ENCODE measurements at regions not wholly inside any gene's neighbourhood (a gene's known extent, or its start where the extent isn't known, plus 50 kb on each side); places are given as distances from the start of the nearest gene placed in this dataset.

DNA sequence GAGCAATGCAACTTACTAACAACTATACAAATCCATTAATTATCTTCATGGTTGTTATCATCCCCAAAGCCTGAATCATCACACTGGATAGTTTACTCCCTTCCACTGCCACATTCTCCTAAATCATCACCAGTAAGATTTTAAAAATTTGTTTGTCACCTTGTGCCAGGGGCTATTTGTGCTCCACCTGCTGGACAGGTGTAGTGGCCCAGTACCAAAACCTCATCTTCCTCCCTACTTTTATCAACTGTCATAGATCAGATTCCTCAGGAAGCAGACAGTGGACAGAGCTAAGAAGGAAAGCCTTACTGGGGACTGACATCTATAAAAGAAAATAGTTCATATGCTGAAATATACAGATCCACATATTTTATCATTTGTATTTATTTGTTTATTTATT, 280.4 kb downstream of the CDH11 start:
- H4K20me1 ChIP-seq (ENCODE audit: control insufficient read depth, extremely low read depth, insufficient read depth, low read length): no peaks in the 10 kb centered on the region
- H3K36me3 ChIP-seq (ENCODE audit: control insufficient read depth in 2 of 2, extremely low read depth in 1 of 2, insufficient read depth in 2 of 2, low read length in 2 of 2): no peaks in the 10 kb centered on the region
- no peak for FAIRE-seq
- H3K4me1 ChIP-seq (ENCODE audit: control insufficient read depth, extremely low read depth, insufficient read depth, low read length): no peaks in the 10 kb centered on the region
- DNase-seq (ENCODE audit: low read depth, low spot score): no peak
- H3K9me3 ChIP-seq (ENCODE audit: control insufficient read depth, low read depth, low read length): no peaks in the 10 kb centered on the region
- no peak overlapping the region for H3K4me2 ChIP-seq (ENCODE audit: control insufficient read depth, extremely low read depth, insufficient read depth, low read depth, low read length)
- no peak overlapping the region for H3K27ac ChIP-seq (ENCODE audit: control insufficient read depth, insufficient read depth, low read length)
- H3K79me2 ChIP-seq (ENCODE audit: control insufficient read depth, insufficient read depth, low read length): no peaks in the 10 kb centered on the region
- dilution Hi-C loops (cut with MboI; ENCODE audit: extremely low pct_ligation_motif_present, low sequenced_read_pairs): no loop called here
- TF ChIP-seq, protein P1, sequence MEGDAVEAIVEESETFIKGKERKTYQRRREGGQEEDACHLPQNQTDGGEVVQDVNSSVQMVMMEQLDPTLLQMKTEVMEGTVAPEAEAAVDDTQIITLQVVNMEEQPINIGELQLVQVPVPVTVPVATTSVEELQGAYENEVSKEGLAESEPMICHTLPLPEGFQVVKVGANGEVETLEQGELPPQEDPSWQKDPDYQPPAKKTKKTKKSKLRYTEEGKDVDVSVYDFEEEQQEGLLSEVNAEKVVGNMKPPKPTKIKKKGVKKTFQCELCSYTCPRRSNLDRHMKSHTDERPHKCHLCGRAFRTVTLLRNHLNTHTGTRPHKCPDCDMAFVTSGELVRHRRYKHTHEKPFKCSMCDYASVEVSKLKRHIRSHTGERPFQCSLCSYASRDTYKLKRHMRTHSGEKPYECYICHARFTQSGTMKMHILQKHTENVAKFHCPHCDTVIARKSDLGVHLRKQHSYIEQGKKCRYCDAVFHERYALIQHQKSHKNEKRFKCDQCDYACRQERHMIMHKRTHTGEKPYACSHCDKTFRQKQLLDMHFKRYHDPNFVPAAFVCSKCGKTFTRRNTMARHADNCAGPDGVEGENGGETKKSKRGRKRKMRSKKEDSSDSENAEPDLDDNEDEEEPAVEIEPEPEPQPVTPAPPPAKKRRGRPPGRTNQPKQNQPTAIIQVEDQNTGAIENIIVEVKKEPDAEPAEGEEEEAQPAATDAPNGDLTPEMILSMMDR (optimal IDR thresholded peaks at IDR 0.05 in 1 of 3, IDR thresholded peaks at IDR 0.05 in 1 of 3, conservative IDR thresholded peaks at IDR 0.05 in 1 of 3; ENCODE audit: extremely low read depth in 1 of 3, insufficient read depth in 2 of 3, low read length in 3 of 3): no peak
- TF ChIP-seq EZH2 (IDR thresholded peaks at IDR 0.05; ENCODE audit: low read length): no peak
- H3K9me1 ChIP-seq (ENCODE audit: control insufficient read depth, extremely low read depth, insufficient read depth, low read length): no peaks in the 10 kb centered on the region
- H3K9ac ChIP-seq (ENCODE audit: control insufficient read depth, extremely low read depth, insufficient read depth, low read length): no peak overlapping the region
- no peak overlapping the region for H3K4me3 ChIP-seq (ENCODE audit: control insufficient read depth in 2 of 3, extremely low read depth in 1 of 3, insufficient read depth in 2 of 3, low read depth in 1 of 3, low read length in 3 of 3)
- H3K27me3 ChIP-seq (ENCODE audit: control insufficient read depth, extremely low read depth, insufficient read depth, low read length): no peaks in the 10 kb centered on the region
- H2AFZ ChIP-seq (ENCODE audit: control insufficient read depth, low read length): no peak overlapping the region

DNA sequence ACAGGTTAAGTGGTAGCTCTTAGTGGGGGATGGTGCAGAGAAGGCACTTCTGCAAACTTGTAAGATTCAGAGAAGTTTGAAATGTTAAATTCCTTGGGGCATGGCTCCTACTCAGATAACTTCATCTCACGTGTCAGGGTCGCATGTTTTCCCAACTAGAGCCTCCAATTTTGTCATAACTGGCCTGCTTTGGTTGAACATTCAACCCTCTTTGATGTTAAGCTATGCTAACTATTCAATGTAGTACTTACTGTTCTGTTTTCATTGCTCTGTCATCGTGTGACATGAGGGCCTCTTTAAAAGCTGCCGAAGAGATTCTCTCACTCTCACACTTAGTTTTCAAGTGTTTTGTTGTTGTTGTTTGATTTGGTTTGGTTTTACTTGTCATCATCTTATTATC, 280.8 kb downstream of the CDH11 start:
- FAIRE-seq: no peak
- dilution Hi-C loops (cut with MboI; ENCODE audit: extremely low pct_ligation_motif_present, low sequenced_read_pairs): no loop called here
- Histone ChIP-seq H3K79me2 (ENCODE audit: control insufficient read depth, insufficient read depth, low read length) (no peaks in the 10 kb centered on the region), H3K4me3 (ENCODE audit: control insufficient read depth in 2 of 3, extremely low read depth in 1 of 3, insufficient read depth in 2 of 3, low read depth in 1 of 3, low read length in 3 of 3) (no peak overlapping the region), H3K27ac (ENCODE audit: control insufficient read depth, insufficient read depth, low read length) (no peak overlapping the region), H2AFZ (ENCODE audit: control insufficient read depth, low read length) (no peak overlapping the region), H3K36me3 (ENCODE audit: control insufficient read depth in 2 of 2, extremely low read depth in 1 of 2, insufficient read depth in 2 of 2, low read length in 2 of 2) (no peaks in the 10 kb centered on the region), H3K9me3 (ENCODE audit: control insufficient read depth, low read depth, low read length) (no peaks in the 10 kb centered on the region), H3K4me2 (ENCODE audit: control insufficient read depth, extremely low read depth, insufficient read depth, low read depth, low read length) (no peak overlapping the region), H3K9ac (ENCODE audit: control insufficient read depth, extremely low read depth, insufficient read depth, low read length) (no peak overlapping the region), H4K20me1 (ENCODE audit: control insufficient read depth, extremely low read depth, insufficient read depth, low read length) (no peaks in the 10 kb centered on the region), H3K4me1 (ENCODE audit: control insufficient read depth, extremely low read depth, insufficient read depth, low read length) (no peaks in the 10 kb centered on the region), H3K9me1 (ENCODE audit: control insufficient read depth, extremely low read depth, insufficient read depth, low read length) (no peaks in the 10 kb centered on the region), H3K27me3 (ENCODE audit: control insufficient read depth, extremely low read depth, insufficient read depth, low read length) (no peaks in the 10 kb centered on the region)
- TF ChIP-seq, protein P1 (optimal IDR thresholded peaks at IDR 0.05 in 1 of 3, IDR thresholded peaks at IDR 0.05 in 1 of 3, conservative IDR thresholded peaks at IDR 0.05 in 1 of 3; ENCODE audit: extremely low read depth in 1 of 3, insufficient read depth in 2 of 3, low read length in 3 of 3): no peak
- TF ChIP-seq EZH2 (IDR thresholded peaks at IDR 0.05; ENCODE audit: low read length): no peak
- DNase-seq (ENCODE audit: low read depth, low spot score): no peak

All from keratinocyte (primary cell).